Neural crest cell (in vitro differentiated cells): ENCODE measurements at regions not wholly inside any gene's neighbourhood (a gene's known extent, or its start where the extent isn't known, plus 50 kb on each side); places are given as distances from the start of the nearest gene placed in this dataset.
"Not testable (repeated sequence)": the region's sequence is repeated elsewhere in the genome, so short reads cannot be mapped to it uniquely, and the experiment has no call there.

Experiments
- DNase-seq: peaks from one replicate; pipeline ENCODE4 v3.0.0; 2021; ENCODE audit warnings: low read depth, mixed read lengths, low spot score
- H3K27ac Mint-ChIP-seq: one replicate; pipeline ENCODE4 v1.8.0; 2021; ENCODE audit warnings: mild to moderate bottlenecking, mixed read lengths; ENCODE audit not compliant: unreplicated experiment
- H3K27me3 Mint-ChIP-seq: 2 replicates; pipeline ENCODE4 v1.8.0; 2021; ENCODE audit warnings: low read depth, mild to moderate bottlenecking, mixed read lengths
- H3K36me3 Mint-ChIP-seq: 2 replicates; pipeline ENCODE4 v1.8.0; 2021; ENCODE audit warnings: low read depth, mild to moderate bottlenecking, mixed read lengths
- H3K4me1 Mint-ChIP-seq: 2 replicates; pipeline ENCODE4 v1.8.0; 2021; ENCODE audit warnings: mixed read lengths
- H3K4me3 Mint-ChIP-seq: one replicate; pipeline ENCODE4 v1.8.0; 2021; ENCODE audit warnings: mild to moderate bottlenecking, mixed read lengths
- H3K9me3 Mint-ChIP-seq: 2 replicates; pipeline ENCODE4 v1.8.0; 2021; ENCODE audit warnings: mixed read lengths
- TF ChIP-seq, protein P1 (sequence below): fragments of 200-600 bp; sonication (generic); conservative IDR thresholded peaks from 2 replicates; pipeline ENCODE4 v1.5.0; 2021; ENCODE audit warnings: antibody characterized with exemption, mild to moderate bottlenecking

- H3K4me3 Mint-ChIP-seq: no peak overlapping the region
- TF ChIP-seq, protein P1, sequence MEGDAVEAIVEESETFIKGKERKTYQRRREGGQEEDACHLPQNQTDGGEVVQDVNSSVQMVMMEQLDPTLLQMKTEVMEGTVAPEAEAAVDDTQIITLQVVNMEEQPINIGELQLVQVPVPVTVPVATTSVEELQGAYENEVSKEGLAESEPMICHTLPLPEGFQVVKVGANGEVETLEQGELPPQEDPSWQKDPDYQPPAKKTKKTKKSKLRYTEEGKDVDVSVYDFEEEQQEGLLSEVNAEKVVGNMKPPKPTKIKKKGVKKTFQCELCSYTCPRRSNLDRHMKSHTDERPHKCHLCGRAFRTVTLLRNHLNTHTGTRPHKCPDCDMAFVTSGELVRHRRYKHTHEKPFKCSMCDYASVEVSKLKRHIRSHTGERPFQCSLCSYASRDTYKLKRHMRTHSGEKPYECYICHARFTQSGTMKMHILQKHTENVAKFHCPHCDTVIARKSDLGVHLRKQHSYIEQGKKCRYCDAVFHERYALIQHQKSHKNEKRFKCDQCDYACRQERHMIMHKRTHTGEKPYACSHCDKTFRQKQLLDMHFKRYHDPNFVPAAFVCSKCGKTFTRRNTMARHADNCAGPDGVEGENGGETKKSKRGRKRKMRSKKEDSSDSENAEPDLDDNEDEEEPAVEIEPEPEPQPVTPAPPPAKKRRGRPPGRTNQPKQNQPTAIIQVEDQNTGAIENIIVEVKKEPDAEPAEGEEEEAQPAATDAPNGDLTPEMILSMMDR: no peak
- peaks cover 12% of the 10 kb centered on the region for H3K4me1 Mint-ChIP-seq
- H3K9me3 Mint-ChIP-seq: no peaks in the 10 kb centered on the region
- no peaks in the 10 kb centered on the region for H3K27me3 Mint-ChIP-seq
- no peaks in the 10 kb centered on the region for H3K36me3 Mint-ChIP-seq
- H3K27ac Mint-ChIP-seq: no peak overlapping the region
- DNase-seq: no peak
Measured at GRCh38 chr1:178659789-178660208, 65.2 kb upstream of the RALGPS2 start.

DNA sequence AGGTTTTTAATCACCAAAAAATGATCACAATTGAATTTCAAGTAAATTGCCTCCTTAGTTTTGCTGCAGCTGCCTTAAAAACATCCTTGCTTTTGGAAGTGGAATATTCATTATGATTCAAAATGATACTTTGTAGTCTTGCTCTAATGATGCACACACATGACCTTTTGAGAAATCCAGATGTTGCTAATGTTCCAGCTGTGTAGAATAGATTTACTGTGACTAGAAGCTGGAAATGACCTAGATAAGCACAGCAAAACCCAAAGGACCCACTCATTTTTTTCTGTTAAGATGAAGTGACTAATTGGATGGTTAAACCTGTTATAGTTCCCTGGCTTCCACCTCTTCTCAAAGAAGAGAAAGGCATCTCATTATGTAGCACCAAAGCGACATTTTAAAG lies 64.6 kb upstream of the RALGPS2 start:
- no peaks in the 10 kb centered on the region for H3K36me3 Mint-ChIP-seq
- H3K9me3 Mint-ChIP-seq: no peaks in the 10 kb centered on the region
- TF ChIP-seq, protein P1: no peak
- H3K27me3 Mint-ChIP-seq: no peaks in the 10 kb centered on the region
- H3K4me3 Mint-ChIP-seq: no peak overlapping the region
- no peak overlapping the region for H3K27ac Mint-ChIP-seq
- no peak for DNase-seq
- H3K4me1 Mint-ChIP-seq: peaks cover 12% of the 10 kb centered on the region

DNA sequence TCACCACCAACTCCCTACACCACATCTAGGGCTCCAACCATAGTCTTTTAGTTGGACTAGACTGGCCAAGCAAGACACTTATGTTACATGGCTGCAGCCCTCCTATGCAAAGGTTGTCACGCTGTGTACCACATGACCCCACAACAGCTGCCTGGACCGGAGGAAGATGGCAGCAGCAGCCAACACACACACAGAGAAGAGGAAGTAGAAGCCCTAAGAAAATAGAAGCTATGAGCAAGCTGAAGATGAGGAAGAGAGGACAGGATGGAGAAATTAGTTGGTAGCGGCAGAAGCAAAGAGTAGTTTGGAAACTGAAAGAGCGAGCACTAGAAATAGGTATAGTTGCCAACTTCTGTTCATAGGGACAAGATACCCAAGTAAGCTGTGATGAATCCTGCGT lies 60.8 kb upstream of the RALGPS2 start:
- Mint-ChIP-seq H3K9me3 (no peaks in the 10 kb centered on the region), H3K27ac (no peak overlapping the region), H3K36me3 (no peaks in the 10 kb centered on the region), H3K4me1 (peaks cover 12% of the 10 kb centered on the region), H3K27me3 (no peaks in the 10 kb centered on the region), H3K4me3 (no peak overlapping the region)
- no peak for DNase-seq
- TF ChIP-seq, protein P1: no peak

DNA sequence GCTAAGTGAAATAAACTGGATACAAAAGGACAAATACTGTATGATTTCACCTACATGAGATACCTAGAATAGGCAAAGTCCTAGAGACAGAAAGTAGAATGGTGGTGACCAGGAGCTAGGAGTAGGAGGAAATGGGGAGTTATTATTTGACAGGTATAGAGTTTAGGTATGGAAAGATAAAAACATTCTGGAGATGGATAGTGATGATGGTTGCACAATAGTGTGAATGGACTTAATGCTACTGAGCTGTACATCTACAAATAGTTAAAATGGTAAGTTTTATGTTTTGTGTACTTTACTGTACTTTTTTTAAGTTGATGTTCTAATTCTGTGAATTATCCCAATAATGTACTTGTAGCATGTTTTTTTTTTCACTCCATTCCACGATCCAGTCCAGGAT lies 59.5 kb upstream of the RALGPS2 start:
- H3K4me3 Mint-ChIP-seq: no peak overlapping the region
- peaks cover 11% of the 10 kb centered on the region for H3K4me1 Mint-ChIP-seq
- no peaks in the 10 kb centered on the region for H3K9me3 Mint-ChIP-seq
- no peak overlapping the region for H3K27ac Mint-ChIP-seq
- H3K36me3 Mint-ChIP-seq: no peaks in the 10 kb centered on the region
- H3K27me3 Mint-ChIP-seq: no peaks in the 10 kb centered on the region
- DNase-seq: no peak
- TF ChIP-seq, protein P1: no peak

- not testable (repeated sequence) for H3K9me3 Mint-ChIP-seq, H3K4me3 Mint-ChIP-seq, H3K27me3 Mint-ChIP-seq, DNase-seq, H3K4me1 Mint-ChIP-seq, H3K36me3 Mint-ChIP-seq
- H3K27ac Mint-ChIP-seq: peak overlapping the region; percentile 39
Measured at GRCh38 chr1:178666891-178667290, 58.2 kb upstream of the RALGPS2 start.

DNA sequence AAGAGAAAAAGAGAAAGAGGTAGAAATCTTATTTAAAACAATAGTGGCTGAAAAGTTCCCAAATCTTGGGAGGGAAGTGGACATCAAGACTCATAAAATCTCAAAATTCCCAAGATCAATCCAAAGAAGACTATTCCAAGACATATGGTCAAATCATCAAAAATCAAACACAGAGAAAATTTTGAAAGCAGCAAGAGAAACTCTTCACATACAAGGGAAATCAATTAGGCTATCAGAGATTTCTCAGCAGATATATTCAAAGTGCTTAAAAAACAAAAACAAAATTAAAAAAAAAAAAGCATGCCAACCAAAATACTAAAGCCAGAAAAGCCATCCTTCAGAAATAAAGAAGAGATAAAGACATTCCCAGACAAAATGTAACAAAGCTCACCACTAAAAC lies 52.6 kb upstream of the RALGPS2 start:
- Mint-ChIP-seq H3K9me3 (peaks cover 6% of the 10 kb centered on the region), H3K4me3 (no peak overlapping the region), H3K36me3 (peaks cover 4% of the 10 kb centered on the region), H3K27ac (no peak overlapping the region), H3K4me1 (peaks cover 5% of the 10 kb centered on the region), H3K27me3 (no peaks in the 10 kb centered on the region)
- DNase-seq: no peak
- TF ChIP-seq, protein P1: no peak

DNA sequence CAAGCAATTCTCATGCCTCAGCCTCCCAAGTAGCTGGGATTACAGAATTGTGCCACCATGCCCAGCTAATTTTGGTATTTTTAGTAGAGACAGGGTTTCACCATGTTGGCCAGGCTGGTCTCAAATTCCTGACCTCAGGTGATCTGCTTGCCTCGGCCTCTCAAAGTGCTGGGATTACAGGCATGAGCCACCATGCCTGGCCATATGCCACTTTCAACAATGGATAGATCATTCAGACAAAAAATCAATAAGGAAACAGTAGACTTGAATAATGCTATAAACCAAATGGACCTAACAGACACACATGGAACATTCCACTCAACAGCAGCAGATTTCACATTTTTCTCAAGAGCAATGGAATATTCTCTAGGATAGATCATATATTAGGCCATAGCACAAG lies 50.5 kb upstream of the RALGPS2 start:
- H3K4me3 Mint-ChIP-seq, H3K27me3 Mint-ChIP-seq, DNase-seq, H3K27ac Mint-ChIP-seq, H3K9me3 Mint-ChIP-seq, H3K36me3 Mint-ChIP-seq, H3K4me1 Mint-ChIP-seq: not testable (repeated sequence)
